Right atrium auricular region (tissue), 2 donors: ENCODE measurements at regions not wholly inside any gene's neighbourhood (a gene's known extent, or its start where the extent isn't known, plus 50 kb on each side); places are given as distances from the start of the nearest gene placed in this dataset.

ENCODE experiments used
- DNase-seq: peaks from one replicate; pipeline ENCODE4 v3.0.0-alpha.2; 2019; ENCODE audit warnings: low spot score
- H3K27ac ChIP-seq, 2 donors: fragments of 200-600 bp; sonication (generic); 1 replicate in 1 of 2; 2 replicates in 1 of 2; pipeline ENCODE4 v1.5.1; 2016 to 2019
- H3K27me3 ChIP-seq, 2 donors: fragments of 200-600 bp; sonication (generic); one replicate each; pipeline versions ENCODE4 v1.5.1 to v1.6.0; 2017 to 2019
- H3K36me3 ChIP-seq: fragments of 200-600 bp; sonication (generic); one replicate; pipeline ENCODE4 v1.5.1; 2016
- H3K4me1 ChIP-seq, 2 donors: fragments of 200-600 bp; sonication (generic); one replicate each; pipeline versions ENCODE4 v1.5.1 to v1.6.0; 2017 to 2019
- H3K4me3 ChIP-seq, 2 donors: fragments of 200-600 bp; sonication (generic); 1 replicate in 1 of 2; 2 replicates in 1 of 2; pipeline ENCODE4 v1.5.1; 2017 to 2019; ENCODE audit warnings: mild to moderate bottlenecking in 1 of 2, moderate library complexity in 1 of 2
- H3K9me3 ChIP-seq, 2 donors: fragments of 200-600 bp; sonication (generic); one replicate each; pipeline ENCODE4 v1.5.1; 2019
- TF ChIP-seq, protein P1 (sequence below), 2 donors: fragments of 200-600 bp; sonication (generic); IDR thresholded peaks; one replicate each; pipeline ENCODE4 v1.5.1; 2019; ENCODE audit warnings: antibody characterized with exemption in 2 of 2

- no peak overlapping the region for H3K27ac ChIP-seq
- no peak for DNase-seq
- no peaks in the 10 kb centered on the region for H3K27me3 ChIP-seq
- H3K36me3 ChIP-seq, result no peaks in the 10 kb centered on the region
- H3K9me3 ChIP-seq, result peaks cover 0 to 10% of the 10 kb centered on the region in 2 donors
- H3K4me1 ChIP-seq, result no peaks in the 10 kb centered on the region
- no peak overlapping the region for H3K4me3 ChIP-seq
- TF ChIP-seq, protein P1, sequence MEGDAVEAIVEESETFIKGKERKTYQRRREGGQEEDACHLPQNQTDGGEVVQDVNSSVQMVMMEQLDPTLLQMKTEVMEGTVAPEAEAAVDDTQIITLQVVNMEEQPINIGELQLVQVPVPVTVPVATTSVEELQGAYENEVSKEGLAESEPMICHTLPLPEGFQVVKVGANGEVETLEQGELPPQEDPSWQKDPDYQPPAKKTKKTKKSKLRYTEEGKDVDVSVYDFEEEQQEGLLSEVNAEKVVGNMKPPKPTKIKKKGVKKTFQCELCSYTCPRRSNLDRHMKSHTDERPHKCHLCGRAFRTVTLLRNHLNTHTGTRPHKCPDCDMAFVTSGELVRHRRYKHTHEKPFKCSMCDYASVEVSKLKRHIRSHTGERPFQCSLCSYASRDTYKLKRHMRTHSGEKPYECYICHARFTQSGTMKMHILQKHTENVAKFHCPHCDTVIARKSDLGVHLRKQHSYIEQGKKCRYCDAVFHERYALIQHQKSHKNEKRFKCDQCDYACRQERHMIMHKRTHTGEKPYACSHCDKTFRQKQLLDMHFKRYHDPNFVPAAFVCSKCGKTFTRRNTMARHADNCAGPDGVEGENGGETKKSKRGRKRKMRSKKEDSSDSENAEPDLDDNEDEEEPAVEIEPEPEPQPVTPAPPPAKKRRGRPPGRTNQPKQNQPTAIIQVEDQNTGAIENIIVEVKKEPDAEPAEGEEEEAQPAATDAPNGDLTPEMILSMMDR (IDR thresholded peaks at IDR 0.05), result no peak
Measured at GRCh38 chr4:101556842-101557241, 209.5 kb upstream of the PPP3CA start.

DNA sequence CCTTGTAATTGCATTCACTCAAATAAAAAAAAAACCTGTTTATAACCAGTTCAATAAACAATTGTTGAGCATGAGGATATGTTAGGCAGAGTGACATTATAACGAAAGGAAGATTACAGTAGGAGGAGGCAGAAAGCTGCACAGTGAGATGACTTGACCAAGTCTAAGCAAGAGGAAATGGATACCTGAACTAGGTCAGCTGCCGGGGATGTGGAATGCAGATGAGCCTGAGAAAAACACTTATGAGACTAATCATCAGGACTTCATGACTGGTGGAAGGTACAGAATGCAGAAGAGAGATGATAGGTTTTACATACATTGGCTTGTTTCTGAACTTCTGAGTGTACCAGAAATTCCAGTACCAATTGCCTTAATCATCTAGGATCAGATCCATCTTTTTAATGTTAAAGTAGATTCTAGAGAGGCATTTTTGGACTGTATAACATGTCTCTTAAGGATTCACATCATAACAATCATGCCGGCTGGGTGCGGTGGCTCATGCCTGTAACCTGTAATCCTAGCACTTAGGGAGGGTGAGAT, 208.1 kb upstream of the PPP3CA start:
- Histone ChIP-seq H3K4me3 (no peak overlapping the region), H3K4me1 (no peaks in the 10 kb centered on the region), H3K27me3 (no peaks in the 10 kb centered on the region), H3K27ac (no peak overlapping the region), H3K36me3 (no peaks in the 10 kb centered on the region), H3K9me3 (peaks cover 0 to 10% of the 10 kb centered on the region in 2 donors)
- TF ChIP-seq, protein P1 (IDR thresholded peaks at IDR 0.05), result no peak
- DNase-seq, result no peak

DNA sequence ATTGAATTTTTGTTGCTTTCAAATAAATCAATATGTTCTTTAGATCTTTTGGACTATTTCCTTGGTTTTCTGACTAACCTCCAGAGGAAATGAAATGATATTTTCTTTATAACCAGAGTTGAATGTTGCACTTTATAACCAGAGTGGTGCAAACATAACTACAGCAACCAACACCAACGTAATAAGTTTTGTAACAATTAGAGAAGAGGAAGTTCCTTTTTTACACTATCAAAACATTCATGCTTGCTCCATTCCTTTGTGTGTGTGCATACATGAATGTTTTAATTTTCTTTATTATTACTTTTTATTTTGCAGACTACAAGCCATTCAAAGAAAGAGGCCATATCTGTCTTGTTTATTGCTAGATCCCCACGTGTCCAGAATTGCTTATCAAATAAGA, 193.0 kb upstream of the PPP3CA start:
- Histone ChIP-seq H3K9me3 (no peaks in the 10 kb centered on the region), H3K4me3 (no peak overlapping the region), H3K27me3 (no peaks in the 10 kb centered on the region), H3K27ac (no peak overlapping the region), H3K36me3 (no peaks in the 10 kb centered on the region), H3K4me1 (no peaks in the 10 kb centered on the region)
- DNase-seq, result no peak
- TF ChIP-seq, protein P1 (IDR thresholded peaks at IDR 0.05), result no peak

- TF ChIP-seq, protein P1 (IDR thresholded peaks at IDR 0.05), result no peak
- Histone ChIP-seq H3K36me3 (no peaks in the 10 kb centered on the region), H3K27me3 (no peaks in the 10 kb centered on the region), H3K4me3 (no peak overlapping the region), H3K4me1 (no peaks in the 10 kb centered on the region), H3K9me3 (no peaks in the 10 kb centered on the region), H3K27ac (no peak overlapping the region)
- DNase-seq, result no peak
Measured at GRCh38 chr4:101528526-101528925, 181.2 kb upstream of the PPP3CA start.

DNA sequence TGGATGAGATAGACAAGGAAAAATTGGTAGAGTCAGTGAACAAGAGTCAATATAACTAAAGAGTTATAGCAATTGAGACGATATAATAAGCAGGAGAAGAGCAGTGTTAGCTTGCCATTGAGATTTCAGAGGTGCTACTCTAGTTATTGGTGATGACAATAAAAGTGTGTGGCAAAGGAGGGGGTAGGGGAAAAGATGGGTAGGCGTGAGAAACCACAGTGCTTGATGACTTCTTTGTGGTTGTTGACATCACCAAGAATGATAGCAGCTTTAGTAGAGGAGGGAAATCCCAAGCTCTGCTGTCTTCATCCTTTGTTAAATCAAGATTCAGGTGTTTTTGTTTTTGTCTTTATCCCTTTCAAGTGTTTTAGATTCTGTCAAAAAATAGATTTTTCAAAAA, 179.9 kb upstream of the PPP3CA start:
- Histone ChIP-seq H3K27me3 (no peaks in the 10 kb centered on the region), H3K4me1 (no peaks in the 10 kb centered on the region), H3K4me3 (no peak overlapping the region), H3K27ac (no peak overlapping the region), H3K36me3 (no peaks in the 10 kb centered on the region), H3K9me3 (no peaks in the 10 kb centered on the region)
- no peak for DNase-seq
- TF ChIP-seq, protein P1 (IDR thresholded peaks at IDR 0.05), result no peak

DNA sequence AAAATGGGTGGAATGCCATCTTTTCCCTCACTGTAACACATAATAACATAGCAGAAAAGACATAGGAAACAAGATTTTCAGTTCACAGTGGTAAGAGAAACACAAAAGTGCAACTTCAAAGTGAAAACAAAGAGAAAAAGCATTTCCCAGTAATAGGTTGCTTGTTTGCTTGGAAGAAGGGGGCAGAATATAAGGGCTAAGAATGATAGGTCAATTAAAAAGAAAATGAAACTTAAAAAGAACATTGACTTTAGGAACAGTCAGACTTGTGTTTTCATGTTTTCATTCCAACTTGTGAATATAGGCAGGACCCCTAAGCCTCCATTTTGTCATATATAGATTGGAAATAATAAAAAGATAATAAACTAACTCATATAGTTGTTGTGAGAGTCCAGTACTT, 168.2 kb upstream of the PPP3CA start:
- no peak for DNase-seq
- TF ChIP-seq, protein P1 (IDR thresholded peaks at IDR 0.05), result no peak
- no peaks in the 10 kb centered on the region for H3K9me3 ChIP-seq
- H3K4me1 ChIP-seq, result no peaks in the 10 kb centered on the region
- H3K4me3 ChIP-seq, result no peak overlapping the region
- no peaks in the 10 kb centered on the region for H3K27me3 ChIP-seq
- no peaks in the 10 kb centered on the region for H3K36me3 ChIP-seq
- no peak overlapping the region for H3K27ac ChIP-seq
